ENCODE measurements at regions not wholly inside any gene's neighbourhood (a gene's known extent, or its start where the extent isn't known, plus 50 kb on each side); places are given as distances from the start of the nearest gene placed in this dataset.

- Histone ChIP-seq H3K27me3 (ENCODE audit: control insufficient read depth, insufficient read depth, low read length) (peaks cover 2% of the 10 kb centered on the region), H3K36me3 (ENCODE audit: control insufficient read depth, insufficient read depth, low read length) (no peaks in the 10 kb centered on the region), H3K4me3 (ENCODE audit: low read depth, low read length) (no peak overlapping the region)
- FAIRE-seq, result no peak
- DNase-seq (ENCODE audit: low read depth), result no peak
- TF ChIP-seq, protein P1, sequence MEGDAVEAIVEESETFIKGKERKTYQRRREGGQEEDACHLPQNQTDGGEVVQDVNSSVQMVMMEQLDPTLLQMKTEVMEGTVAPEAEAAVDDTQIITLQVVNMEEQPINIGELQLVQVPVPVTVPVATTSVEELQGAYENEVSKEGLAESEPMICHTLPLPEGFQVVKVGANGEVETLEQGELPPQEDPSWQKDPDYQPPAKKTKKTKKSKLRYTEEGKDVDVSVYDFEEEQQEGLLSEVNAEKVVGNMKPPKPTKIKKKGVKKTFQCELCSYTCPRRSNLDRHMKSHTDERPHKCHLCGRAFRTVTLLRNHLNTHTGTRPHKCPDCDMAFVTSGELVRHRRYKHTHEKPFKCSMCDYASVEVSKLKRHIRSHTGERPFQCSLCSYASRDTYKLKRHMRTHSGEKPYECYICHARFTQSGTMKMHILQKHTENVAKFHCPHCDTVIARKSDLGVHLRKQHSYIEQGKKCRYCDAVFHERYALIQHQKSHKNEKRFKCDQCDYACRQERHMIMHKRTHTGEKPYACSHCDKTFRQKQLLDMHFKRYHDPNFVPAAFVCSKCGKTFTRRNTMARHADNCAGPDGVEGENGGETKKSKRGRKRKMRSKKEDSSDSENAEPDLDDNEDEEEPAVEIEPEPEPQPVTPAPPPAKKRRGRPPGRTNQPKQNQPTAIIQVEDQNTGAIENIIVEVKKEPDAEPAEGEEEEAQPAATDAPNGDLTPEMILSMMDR (IDR thresholded peaks at IDR 0.05; ENCODE audit: insufficient read depth, low read length, severe bottlenecking), result no peak
Measured at GRCh38 chr5:68522863-68523262, 307.3 kb downstream of the PIK3R1 start.

DNA sequence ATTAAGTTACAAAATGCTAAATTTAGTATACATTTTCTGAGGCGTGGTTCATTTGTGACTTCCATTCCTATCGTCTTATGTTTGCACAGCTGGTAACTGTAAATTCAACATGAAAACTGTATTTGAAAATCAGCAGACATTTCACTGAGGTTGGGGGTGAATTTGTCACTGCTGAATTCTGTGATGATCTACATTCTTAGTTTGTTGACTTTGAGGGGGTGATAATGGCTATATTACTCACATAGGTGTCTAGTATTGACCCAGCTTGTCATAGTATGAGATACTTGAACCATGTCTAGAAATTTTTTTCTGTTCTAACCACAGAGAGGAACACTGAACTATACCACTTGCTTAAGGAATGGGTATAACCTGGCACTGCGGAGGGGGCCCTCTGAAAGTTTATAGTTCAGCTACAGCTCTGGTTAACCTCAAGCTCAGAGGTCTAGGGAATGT lies 313.3 kb downstream of the PIK3R1 start:
- FAIRE-seq, result no peak
- TF ChIP-seq, protein P1 (IDR thresholded peaks at IDR 0.05; ENCODE audit: insufficient read depth, low read length, severe bottlenecking), result no peak

GRCh38 chr5:68529581-68529980 lies 314.0 kb downstream of the PIK3R1 start:
- Histone ChIP-seq H3K36me3 (ENCODE audit: control insufficient read depth, insufficient read depth, low read length) (no peaks in the 10 kb centered on the region), H3K27me3 (ENCODE audit: control insufficient read depth, insufficient read depth, low read length) (peaks cover 5% of the 10 kb centered on the region), H3K4me3 (ENCODE audit: low read depth, low read length) (no peak overlapping the region)
- DNase-seq (ENCODE audit: low read depth) (peak; percentile 4), FAIRE-seq (no peak)
- TF ChIP-seq, protein P1 (IDR thresholded peaks at IDR 0.05; ENCODE audit: insufficient read depth, low read length, severe bottlenecking), result no peak

More for the DNA sequence above, 313.3 kb downstream of the PIK3R1 start:
- Histone ChIP-seq H3K27me3 (ENCODE audit: control insufficient read depth, insufficient read depth, low read length) (peaks cover 5% of the 10 kb centered on the region), H3K36me3 (ENCODE audit: control insufficient read depth, insufficient read depth, low read length) (no peaks in the 10 kb centered on the region), H3K4me3 (ENCODE audit: low read depth, low read length) (no peak overlapping the region)
- DNase-seq (ENCODE audit: low read depth), result peak; percentile 10

GRCh38 chr5:68531970-68532369 lies 316.4 kb downstream of the PIK3R1 start:
- FAIRE-seq, result no peak
- no peak overlapping the region for H3K4me3 ChIP-seq (ENCODE audit: low read depth, low read length)

GRCh38 chr5:68533051-68533450 lies 317.5 kb downstream of the PIK3R1 start:
- H3K4me3 ChIP-seq (ENCODE audit: low read depth, low read length), result no peak overlapping the region
- H3K36me3 ChIP-seq (ENCODE audit: control insufficient read depth, insufficient read depth, low read length), result no peaks in the 10 kb centered on the region
- FAIRE-seq, result no peak
- peaks cover 9% of the 10 kb centered on the region for H3K27me3 ChIP-seq (ENCODE audit: control insufficient read depth, insufficient read depth, low read length)
- TF ChIP-seq, protein P1 (IDR thresholded peaks at IDR 0.05; ENCODE audit: insufficient read depth, low read length, severe bottlenecking), result no peak
- no peak for DNase-seq (ENCODE audit: low read depth)

More at GRCh38 chr5:68531970-68532369, 316.4 kb downstream of the PIK3R1 start:
- Histone ChIP-seq H3K27me3 (ENCODE audit: control insufficient read depth, insufficient read depth, low read length) (peaks cover 9% of the 10 kb centered on the region), H3K36me3 (ENCODE audit: control insufficient read depth, insufficient read depth, low read length) (no peaks in the 10 kb centered on the region)
- DNase-seq (ENCODE audit: low read depth), result no peak
- TF ChIP-seq, protein P1 (IDR thresholded peaks at IDR 0.05; ENCODE audit: insufficient read depth, low read length, severe bottlenecking), result no peak

DNA sequence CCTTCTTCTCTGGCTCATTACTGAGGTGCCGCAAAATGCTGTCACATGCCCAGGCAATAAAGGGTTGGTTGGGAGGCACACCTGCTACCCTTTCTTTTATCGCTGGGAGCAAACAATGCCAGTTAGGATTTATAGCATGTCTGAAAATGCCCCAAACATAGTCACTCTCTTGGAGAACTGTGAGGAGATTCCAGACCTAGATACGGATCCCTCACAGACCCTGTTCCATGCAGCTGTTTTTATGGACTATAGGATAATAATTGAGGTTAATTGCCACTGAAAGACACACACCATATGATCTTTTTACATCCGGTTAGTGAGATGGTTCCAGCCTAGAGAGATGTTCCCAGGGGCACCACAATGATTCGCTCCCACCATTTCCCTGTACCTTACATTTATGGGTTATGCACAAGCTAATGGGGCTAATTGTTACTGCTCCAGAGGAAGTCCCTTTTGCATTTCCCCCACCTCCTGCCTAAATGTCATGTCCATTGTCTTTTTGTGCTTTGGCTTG lies 318.1 kb downstream of the PIK3R1 start:
- no peak for FAIRE-seq
- Histone ChIP-seq H3K4me3 (ENCODE audit: low read depth, low read length) (no peak overlapping the region), H3K36me3 (ENCODE audit: control insufficient read depth, insufficient read depth, low read length) (no peaks in the 10 kb centered on the region), H3K27me3 (ENCODE audit: control insufficient read depth, insufficient read depth, low read length) (peaks cover 9% of the 10 kb centered on the region)
- TF ChIP-seq, protein P1 (IDR thresholded peaks at IDR 0.05; ENCODE audit: insufficient read depth, low read length, severe bottlenecking), result no peak
- DNase-seq (ENCODE audit: low read depth), result no peak

Measured in bronchial epithelial cell (primary cell).